ENCODE measurements at regions not wholly inside any gene's neighbourhood (a gene's known extent, or its start where the extent isn't known, plus 50 kb on each side); places are given as distances from the start of the nearest gene placed in this dataset.
"Not testable (repeated sequence)": the region's sequence is repeated elsewhere in the genome, so short reads cannot be mapped to it uniquely, and the experiment has no call there.

- no peak for DNase-seq (ENCODE audit: low spot score)
These were observed 135.0 kb downstream of the RALA start for GRCh38 chr7:39758234-39758970.

GRCh38 chr7:39761449-39761848 lies 138.1 kb downstream of the RALA start:
- DNase-seq (ENCODE audit: low spot score) = no peak

- DNase-seq (ENCODE audit: low spot score) = not testable (repeated sequence)
These were observed 139.1 kb downstream of the RALA start for GRCh38 chr7:39762466-39762865.

GRCh38 chr7:39762881-39763280 lies 139.5 kb downstream of the RALA start:
- DNase-seq (ENCODE audit: low spot score) = not testable (repeated sequence)

- DNase-seq (ENCODE audit: low spot score) = not testable (repeated sequence)
These were observed 142.5 kb downstream of the RALA start for GRCh38 chr7:39765833-39766232.

GRCh38 chr7:39768439-39768838 lies 145.1 kb downstream of the RALA start:
- not testable (repeated sequence) for DNase-seq (ENCODE audit: low spot score)

- DNase-seq (ENCODE audit: low spot score) = not testable (repeated sequence)
These were observed 151.0 kb downstream of the RALA start for GRCh38 chr7:39774341-39774851.

- DNase-seq (ENCODE audit: low spot score) = not testable (repeated sequence)
These were observed 158.2 kb downstream of the RALA start for GRCh38 chr7:39781557-39781956.

- not testable (repeated sequence) for DNase-seq (ENCODE audit: low spot score)
These were observed 163.1 kb downstream of the RALA start for GRCh38 chr7:39786440-39786839.

GRCh38 chr7:39791035-39791434 lies 159.0 kb upstream of the CDK13 start:
- DNase-seq (ENCODE audit: low spot score) = peak; percentile 48

- DNase-seq (ENCODE audit: low spot score) = peak; percentile 47
These were observed 158.1 kb upstream of the CDK13 start for GRCh38 chr7:39791911-39792310.

GRCh38 chr7:39793026-39793425 lies 157.0 kb upstream of the CDK13 start:
- DNase-seq (ENCODE audit: low spot score) = not testable (repeated sequence)

- DNase-seq (ENCODE audit: low spot score) = not testable (repeated sequence)
These were observed 156.2 kb upstream of the CDK13 start for GRCh38 chr7:39793851-39794250.

- not testable (repeated sequence) for DNase-seq (ENCODE audit: low spot score)
These were observed 153.1 kb upstream of the CDK13 start for GRCh38 chr7:39796947-39797346.

GRCh38 chr7:39798077-39798476 lies 152.0 kb upstream of the CDK13 start:
- DNase-seq (ENCODE audit: low spot score) = not testable (repeated sequence)

GRCh38 chr7:39808796-39809481 lies 141.1 kb upstream of the CDK13 start:
- no peak for DNase-seq (ENCODE audit: low spot score)

GRCh38 chr7:39810204-39810642 lies 139.8 kb upstream of the CDK13 start:
- DNase-seq (ENCODE audit: low spot score) = no peak

GRCh38 chr7:39810710-39811109 lies 139.3 kb upstream of the CDK13 start:
- DNase-seq (ENCODE audit: low spot score) = peak; percentile 37

GRCh38 chr7:39811161-39811614 lies 138.9 kb upstream of the CDK13 start:
- DNase-seq (ENCODE audit: low spot score) = peak; percentile 83

GRCh38 chr7:39816462-39817060 lies 133.5 kb upstream of the CDK13 start:
- no peak for DNase-seq (ENCODE audit: low spot score)

- no peak for DNase-seq (ENCODE audit: low spot score)
These were observed 130.5 kb upstream of the CDK13 start for GRCh38 chr7:39819514-39819913.

- no peak for DNase-seq (ENCODE audit: low spot score)
These were observed 125.4 kb upstream of the CDK13 start for GRCh38 chr7:39824456-39825200.

Data from H4 (cell line).